ENCODE measurements at regions not wholly inside any gene's neighbourhood (a gene's known extent, or its start where the extent isn't known, plus 50 kb on each side); places are given as distances from the start of the nearest gene placed in this dataset.

DNA sequence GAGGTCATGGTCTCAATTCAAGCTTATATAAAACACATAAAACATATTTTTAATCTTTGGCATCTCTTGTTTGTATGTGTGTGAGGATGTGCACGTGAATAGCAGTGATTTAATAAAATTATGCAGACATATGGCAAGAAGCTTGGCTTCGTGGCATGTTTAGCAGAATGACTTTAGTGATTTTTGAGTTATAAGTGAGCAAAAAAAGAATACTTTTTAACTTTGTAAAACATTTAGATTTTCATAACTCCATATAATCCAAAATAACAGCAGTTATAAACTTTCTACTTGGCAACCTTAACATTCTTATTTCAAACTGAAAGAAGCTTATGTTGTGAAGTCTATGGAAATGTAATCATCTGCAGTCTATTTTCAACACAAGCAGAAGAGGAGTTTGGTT lies 120.6 kb downstream of the SLITRK1 start:
- TF ChIP-seq, protein P1, sequence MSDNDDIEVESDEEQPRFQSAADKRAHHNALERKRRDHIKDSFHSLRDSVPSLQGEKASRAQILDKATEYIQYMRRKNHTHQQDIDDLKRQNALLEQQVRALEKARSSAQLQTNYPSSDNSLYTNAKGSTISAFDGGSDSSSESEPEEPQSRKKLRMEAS (IDR thresholded peaks at IDR 0.05; ENCODE audit: low read depth, low read length): no peak
- TF ChIP-seq, protein P2, sequence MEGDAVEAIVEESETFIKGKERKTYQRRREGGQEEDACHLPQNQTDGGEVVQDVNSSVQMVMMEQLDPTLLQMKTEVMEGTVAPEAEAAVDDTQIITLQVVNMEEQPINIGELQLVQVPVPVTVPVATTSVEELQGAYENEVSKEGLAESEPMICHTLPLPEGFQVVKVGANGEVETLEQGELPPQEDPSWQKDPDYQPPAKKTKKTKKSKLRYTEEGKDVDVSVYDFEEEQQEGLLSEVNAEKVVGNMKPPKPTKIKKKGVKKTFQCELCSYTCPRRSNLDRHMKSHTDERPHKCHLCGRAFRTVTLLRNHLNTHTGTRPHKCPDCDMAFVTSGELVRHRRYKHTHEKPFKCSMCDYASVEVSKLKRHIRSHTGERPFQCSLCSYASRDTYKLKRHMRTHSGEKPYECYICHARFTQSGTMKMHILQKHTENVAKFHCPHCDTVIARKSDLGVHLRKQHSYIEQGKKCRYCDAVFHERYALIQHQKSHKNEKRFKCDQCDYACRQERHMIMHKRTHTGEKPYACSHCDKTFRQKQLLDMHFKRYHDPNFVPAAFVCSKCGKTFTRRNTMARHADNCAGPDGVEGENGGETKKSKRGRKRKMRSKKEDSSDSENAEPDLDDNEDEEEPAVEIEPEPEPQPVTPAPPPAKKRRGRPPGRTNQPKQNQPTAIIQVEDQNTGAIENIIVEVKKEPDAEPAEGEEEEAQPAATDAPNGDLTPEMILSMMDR (IDR thresholded peaks at IDR 0.05; ENCODE audit: low read depth, low read length): no peak
